K562 (cell line): ENCODE measurements at regions not wholly inside any gene's neighbourhood (a gene's known extent, or its start where the extent isn't known, plus 50 kb on each side); places are given as distances from the start of the nearest gene placed in this dataset.

ENCODE experiments used
- ATAC-seq: fragments of 200-7000 bp; cut with Tn5 transposase; 3 replicates; pipeline ENCODE4 v1.9.1; 2020; ENCODE audit warnings: moderate library complexity
- BruUV-seq: library from RNA; stranded (reverse); fragments of 400-500 nt; replicated peaks from 2 replicates; lab custom pipeline; 2021; lab: Mats Ljungman, UMichigan
- CTCF ChIA-PET: fragments of 300-600 bp; formaldehyde crosslinking; extraction: SDS; loops from one replicate; lab custom pipeline; 2021; ENCODE audit warnings: low intra/inter-chr PET ratio; lab: Yijun Ruan, JAX
- POLR2A ChIA-PET: fragments of 300-600, 350-650 bp; sonication (Branson Sonifier 250); formaldehyde crosslinking; extraction: SDS; loops from one replicate; lab custom pipeline; 2021; ENCODE audit warnings: antibody characterized with exemption, inconsistent platforms; lab: Yijun Ruan, JAX
- DNase-seq, 4 experiments: peaks; one replicate each; pipeline versions ENCODE4 v3.0.0 to v3.0.0-alpha.2; 2011 to 2018; ENCODE audit warnings: low spot score in 3 of 4, mixed read lengths in 3 of 4; ENCODE audit errors: extremely low read depth in 1 of 4
- FAIRE-seq: peaks from 2 replicates; lab custom pipeline; 2011; peaks lifted over from hg19 to GRCh38; lab: Jason Lieb, UNC
- H2AFZ ChIP-seq: 2 replicates; pipeline ENCODE4 v1.6.0; 2011; ENCODE audit warnings: low read depth, low read length, control low read depth, inconsistent platforms
- H3K27ac ChIP-seq: fragments of 200-600 bp; 3 replicates; pipeline ENCODE4 v1.8.0; 2011; ENCODE audit warnings: low read depth, mild to moderate bottlenecking, control low read depth, inconsistent platforms, low read length, moderate library complexity, mixed read lengths; ENCODE audit errors: extremely low read depth
- H3K27me3 ChIP-seq, 2 experiments: fragments of 300-600 bp in 1 of 2; 2 replicates in 1 of 2; 3 replicates in 1 of 2; pipeline versions ENCODE4 v1.6.0 to v1.8.0; 2011; ENCODE audit warnings: inconsistent platforms in 2 of 2, low read length in 2 of 2, mild to moderate bottlenecking in 1 of 2, mixed read lengths in 1 of 2, moderate library complexity in 1 of 2; ENCODE audit not compliant: control insufficient read depth in 2 of 2, insufficient read depth in 2 of 2
- H3K36me3 ChIP-seq: fragments of 300-600 bp; 3 replicates; pipeline ENCODE4 v1.8.0; 2011; ENCODE audit warnings: mild to moderate bottlenecking, low read length, inconsistent platforms; ENCODE audit not compliant: control insufficient read depth, insufficient read depth
- H3K4me1 ChIP-seq, 2 experiments: fragments of 200-600 bp in 1 of 2; replicated peaks in 1 of 2; 2 replicates in 1 of 2; 3 replicates in 1 of 2; pipeline versions ENCODE4 v1.5.1 to v1.8.0; 2011; ENCODE audit warnings: inconsistent platforms in 2 of 2, low read length in 2 of 2, mild to moderate bottlenecking in 1 of 2, mixed read lengths in 1 of 2, moderate library complexity in 1 of 2; ENCODE audit not compliant: control insufficient read depth in 2 of 2, insufficient read depth in 2 of 2
- H3K4me2 ChIP-seq: 2 replicates; pipeline ENCODE4 v1.6.1; 2011; ENCODE audit warnings: low read length, control low read depth, inconsistent platforms, mixed read lengths; ENCODE audit not compliant: insufficient read depth
- H3K4me3 ChIP-seq: fragments of 200-600 bp; sonication (generic), shearing (Covaris generic); 2 replicates; pipeline ENCODE4 v1.5.1; 2016; ENCODE audit warnings: control low read depth, inconsistent platforms
- H3K79me2 ChIP-seq: fragments of 200-600 bp; 3 replicates; pipeline ENCODE4 v1.8.0; 2011; ENCODE audit warnings: low read length, inconsistent platforms; ENCODE audit not compliant: control insufficient read depth, insufficient read depth
- H3K9ac ChIP-seq, 2 experiments: 2 replicates each; pipeline versions ENCODE4 v1.6.0 to v1.6.1; 2011; ENCODE audit warnings: low read depth in 2 of 2, low read length in 2 of 2, control low read depth in 1 of 2, inconsistent platforms in 1 of 2, mild to moderate bottlenecking in 1 of 2, mixed read lengths in 1 of 2; ENCODE audit not compliant: insufficient read depth in 1 of 2
- H3K9me1 ChIP-seq: one replicate; pipeline ENCODE4 v1.6.0; 2011; ENCODE audit warnings: inconsistent platforms, mild to moderate bottlenecking, low read length, moderate library complexity; ENCODE audit not compliant: control insufficient read depth, insufficient read depth
- H3K9me3 ChIP-seq: replicated peaks from 2 replicates; pipeline ENCODE4 v1.5.1; 2011; ENCODE audit warnings: low read depth, low read length, inconsistent platforms; ENCODE audit not compliant: control insufficient read depth, insufficient read depth
- H4K20me1 ChIP-seq: replicated peaks from 2 replicates; pipeline ENCODE4 v1.6.1; 2011; ENCODE audit warnings: low read length, inconsistent platforms, mixed read lengths; ENCODE audit not compliant: control insufficient read depth, insufficient read depth
- ARHGAP35 ChIP-seq: fragments of 450-650 bp; IDR thresholded peaks from 2 replicates; pipeline ENCODE4 v1.6.1; 2018; ENCODE audit not compliant: partially characterized antibody
- CCAR2 ChIP-seq: fragments of 200-400 bp; formaldehyde crosslinking; IDR thresholded peaks from 2 replicates; pipeline ENCODE4 v1.6.1; 2017; ENCODE audit warnings: mild to moderate bottlenecking, low read depth, low read length
- CTBP1 ChIP-seq: fragments of 450-650 bp; IDR thresholded peaks from 2 replicates; pipeline ENCODE4 v1.6.1; 2016; ENCODE audit warnings: borderline replicate concordance
- ETS2 ChIP-seq: IDR thresholded peaks from 2 replicates; pipeline ENCODE4 v1.6.1; 2016; ENCODE audit warnings: borderline replicate concordance, missing genetic modification characterization, mild to moderate bottlenecking, moderate library complexity, missing compliant biosample characterization; ENCODE audit not compliant: poor library complexity, severe bottlenecking
- GABPB2 ChIP-seq: fragments of 250-450 bp; sonication (Bioruptor Pico); conservative IDR thresholded peaks from 2 replicates; pipeline ENCODE4 v1.5.1; 2021; ENCODE audit warnings: mild to moderate bottlenecking
- RFX5 ChIP-seq: IDR thresholded peaks from 2 replicates; pipeline ENCODE4 v1.6.1; 2011; ENCODE audit warnings: low read depth, mild to moderate bottlenecking, improper control_type of control experiment, low read length
- SMAD1 ChIP-seq: fragments of 150-350 bp; IDR thresholded peaks from 2 replicates; pipeline ENCODE4 v1.6.1; 2014; ENCODE audit warnings: low read length, low read depth; ENCODE audit not compliant: partially characterized antibody
- TAF15 ChIP-seq: fragments of 200-400 bp; formaldehyde crosslinking; IDR thresholded peaks from 2 replicates; pipeline ENCODE4 v1.6.1; 2017; ENCODE audit warnings: mild to moderate bottlenecking, low read depth, low read length, moderate library complexity
- TBL1XR1 ChIP-seq, 2 experiments: IDR thresholded peaks; 2 replicates each; pipeline ENCODE4 v1.6.1; 2012; ENCODE audit warnings: improper control_type of control experiment in 2 of 2, low read length in 2 of 2, mild to moderate bottlenecking in 1 of 2
- XRCC3 ChIP-seq: fragments of 450-650 bp; IDR thresholded peaks from 2 replicates; pipeline ENCODE4 v1.6.1; 2017; ENCODE audit warnings: mild to moderate bottlenecking, moderate library complexity
- ZFP36 ChIP-seq: fragments of 150-350 bp; IDR thresholded peaks from 2 replicates; pipeline ENCODE4 v1.6.1; 2018; ENCODE audit warnings: low read length, low read depth; ENCODE audit not compliant: partially characterized antibody
- ZNF143 ChIP-seq: sonication (generic); formaldehyde crosslinking; IDR thresholded peaks from 2 replicates; pipeline ENCODE4 v1.9.0; 2022; ENCODE audit warnings: mild to moderate bottlenecking, missing genetic modification reagents
- ZNF644 ChIP-seq: fragments of 200-800 bp; sonication (Bioruptor generic); IDR thresholded peaks from 2 replicates; pipeline ENCODE4 v1.6.1; 2016; ENCODE audit warnings: low read depth, missing genetic modification characterization, missing compliant biosample characterization
- WGBS: fragments of 100-300 bp; shearing (Covaris generic); methylation state at CpG from one replicate; pipeline ENCODE4 v1.1.6; 2016; ENCODE audit warnings: low coverage, mixed read lengths; ENCODE audit not compliant: insufficient coverage; ENCODE audit errors: missing lambda C conversion rate; 5-methylcytosine and 5-hydroxymethylcytosine counted together
- in situ Hi-C: fragments of 300-500 bp; cut with MboI; formaldehyde crosslinking; loops from 4 replicates; pipeline ENCODE4 v1.15.0; 2018; ENCODE audit warnings: inconsistent platforms, mixed read lengths
- intact Hi-C: fragments of 100-400 bp; cut with micrococcal nuclease; formaldehyde crosslinking; loops from 2 replicates; pipeline ENCODE4 v1.14.2; 2022
- TF ChIP-seq, protein P1 (sequence below): fragments of 450-650 bp; IDR thresholded peaks from 2 replicates; pipeline ENCODE4 v1.6.1; 2014; ENCODE audit warnings: low read depth, mild to moderate bottlenecking, moderate library complexity, borderline replicate concordance

DNA sequence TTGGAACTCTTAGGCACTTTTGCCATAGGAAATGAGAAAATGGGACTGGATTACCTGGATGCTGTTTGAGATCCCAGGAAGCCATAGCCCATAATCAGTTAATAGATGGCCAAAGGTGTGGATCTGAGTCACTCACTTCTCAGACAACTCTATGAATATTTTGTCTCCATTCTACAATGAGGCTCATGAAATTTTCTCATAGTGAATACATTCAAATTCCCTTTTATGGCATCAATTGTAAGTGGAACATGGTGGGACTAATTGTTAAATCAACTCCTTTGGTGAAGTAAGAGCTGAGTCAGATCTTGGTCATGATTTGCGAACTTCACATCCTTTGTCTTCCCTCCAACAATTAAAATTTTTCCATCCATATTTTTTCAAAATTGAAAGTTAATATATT, 222.1 kb downstream of the ARL4A start:
- Histone ChIP-seq H4K20me1 (no peaks in the 10 kb centered on the region), H3K9me3 (no peaks in the 10 kb centered on the region), H3K9me1 (no peaks in the 10 kb centered on the region), H3K36me3 (no peaks in the 10 kb centered on the region), H3K9ac (no peak overlapping the region), H3K79me2 (no peaks in the 10 kb centered on the region)
- POLR2A ChIA-PET = interaction anchor here (1.0 kb wide), 1 partner anchor 213 kb away, joined by 3 read pairs; no protein-coding TSS in a partner anchor
- ATAC-seq = no peak
- intact Hi-C loops = no loop called here
- in situ Hi-C loops = no loop called here
- TF ChIP-seq SMAD1 = no peak
- TF ChIP-seq, all 486 proteins: peak for 0
- no peak overlapping the region for H3K27ac ChIP-seq
- no peak for DNase-seq
- CTCF ChIA-PET = no interaction called here
- no peak overlapping the region for H3K4me3 ChIP-seq
- H3K27me3 ChIP-seq = no peaks in the 10 kb centered on the region
- BruUV-seq = no TSS peak
- H3K4me2 ChIP-seq = no peak overlapping the region
- no peak for FAIRE-seq
- WGBS = 93% methylated on average over 1 of the region's 1 CpG
- peaks cover 0 to 10% of the 10 kb centered on the region in 2 experiments; a peak in 2 of 5 replicates for H3K4me1 ChIP-seq
- H2AFZ ChIP-seq = no peak overlapping the region

DNA sequence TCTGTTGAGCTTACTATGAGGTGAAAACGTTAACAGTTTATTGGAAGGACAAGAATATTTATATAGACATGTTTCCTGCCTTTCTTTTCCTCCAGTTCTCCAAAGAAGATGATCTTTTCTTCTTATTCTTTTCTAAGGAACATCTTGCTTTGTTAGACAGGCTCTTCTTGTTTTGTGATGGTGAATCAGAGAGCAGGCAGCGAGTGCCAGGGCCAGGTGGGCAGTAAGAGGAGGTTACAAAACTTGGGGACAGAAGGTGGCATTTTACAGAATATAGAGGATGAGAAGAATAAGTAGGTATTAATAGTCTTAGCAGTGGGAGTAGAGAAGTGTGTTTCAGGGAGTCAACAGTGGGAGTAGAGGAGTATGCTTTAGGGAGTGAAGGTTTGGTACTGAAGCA, 223.6 kb downstream of the ARL4A start:
- Histone ChIP-seq H3K27ac (no peak overlapping the region), H4K20me1 (no peaks in the 10 kb centered on the region), H3K9ac (no peak overlapping the region)
- in situ Hi-C loops = no loop called here
- TF ChIP-seq GABPB2 (CRISPR knock-in tag) = no peak
- no peak for TF ChIP-seq ETS2
- TF ChIP-seq RFX5 = no peak
- no peak for TF ChIP-seq ZFP36
- TF ChIP-seq ZNF143 = no peak
- no peak for TF ChIP-seq XRCC3
- no peak for TF ChIP-seq ARHGAP35
- no peak for TF ChIP-seq ZNF644 (tag)
- TF ChIP-seq CCAR2 = no peak
- no peak for TF ChIP-seq TAF15
- no peak for TF ChIP-seq TBL1XR1 (IDR thresholded peaks at IDR 0.05; ENCODE audit: low read length in 2 of 2)
- no peak for TF ChIP-seq CTBP1
- TF ChIP-seq, protein P1, sequence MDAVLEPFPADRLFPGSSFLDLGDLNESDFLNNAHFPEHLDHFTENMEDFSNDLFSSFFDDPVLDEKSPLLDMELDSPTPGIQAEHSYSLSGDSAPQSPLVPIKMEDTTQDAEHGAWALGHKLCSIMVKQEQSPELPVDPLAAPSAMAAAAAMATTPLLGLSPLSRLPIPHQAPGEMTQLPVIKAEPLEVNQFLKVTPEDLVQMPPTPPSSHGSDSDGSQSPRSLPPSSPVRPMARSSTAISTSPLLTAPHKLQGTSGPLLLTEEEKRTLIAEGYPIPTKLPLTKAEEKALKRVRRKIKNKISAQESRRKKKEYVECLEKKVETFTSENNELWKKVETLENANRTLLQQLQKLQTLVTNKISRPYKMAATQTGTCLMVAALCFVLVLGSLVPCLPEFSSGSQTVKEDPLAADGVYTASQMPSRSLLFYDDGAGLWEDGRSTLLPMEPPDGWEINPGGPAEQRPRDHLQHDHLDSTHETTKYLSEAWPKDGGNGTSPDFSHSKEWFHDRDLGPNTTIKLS = no peak
- TF ChIP-seq, all 486 proteins: peak for 0
- DNase-seq = no peak
- no peaks in the 10 kb centered on the region for H3K36me3 ChIP-seq
- H3K4me1 ChIP-seq = peaks cover 0 to 10% of the 10 kb centered on the region in 2 experiments; a peak in 2 of 5 replicates
- no peak overlapping the region for H3K4me3 ChIP-seq
- no peak overlapping the region for H2AFZ ChIP-seq
- FAIRE-seq = no peak
- no peaks in the 10 kb centered on the region for H3K79me2 ChIP-seq
- 42% methylated on average over 2 of the region's 2 CpGs for WGBS
- no peaks in the 10 kb centered on the region for H3K27me3 ChIP-seq
- no peak for ATAC-seq
- no TSS peak for BruUV-seq
- intact Hi-C loops = no loop called here
- no peak overlapping the region for H3K4me2 ChIP-seq
- ChIA-PET POLR2A (no interaction called here), CTCF (interaction anchor here (0.7 kb wide), 1 partner anchor 1538 kb away, joined by 5 read pairs; no protein-coding TSS in a partner anchor)
- H3K9me3 ChIP-seq = no peaks in the 10 kb centered on the region
- H3K9me1 ChIP-seq = no peaks in the 10 kb centered on the region
